K562 (cell line): ENCODE measurements at regions not wholly inside any gene's neighbourhood (a gene's known extent, or its start where the extent isn't known, plus 50 kb on each side); places are given as distances from the start of the nearest gene placed in this dataset.

Source experiments
- ATAC-seq: fragments of 200-7000 bp; cut with Tn5 transposase; 3 replicates; pipeline ENCODE4 v1.9.1; 2020; ENCODE audit warnings: moderate library complexity
- BruUV-seq: library from RNA; stranded (reverse); fragments of 400-500 nt; replicated peaks from 2 replicates; lab custom pipeline; 2021; lab: Mats Ljungman, UMichigan
- CTCF ChIA-PET: fragments of 300-600 bp; formaldehyde crosslinking; extraction: SDS; loops from one replicate; lab custom pipeline; 2021; ENCODE audit warnings: low intra/inter-chr PET ratio; lab: Yijun Ruan, JAX
- POLR2A ChIA-PET: fragments of 300-600, 350-650 bp; sonication (Branson Sonifier 250); formaldehyde crosslinking; extraction: SDS; loops from one replicate; lab custom pipeline; 2021; ENCODE audit warnings: antibody characterized with exemption, inconsistent platforms; lab: Yijun Ruan, JAX
- DNase-seq, 4 experiments: peaks; one replicate each; pipeline versions ENCODE4 v3.0.0 to v3.0.0-alpha.2; 2011 to 2018; ENCODE audit warnings: low spot score in 3 of 4, mixed read lengths in 3 of 4; ENCODE audit errors: extremely low read depth in 1 of 4
- FAIRE-seq: peaks from 2 replicates; lab custom pipeline; 2011; peaks lifted over from hg19 to GRCh38; lab: Jason Lieb, UNC
- H2AFZ ChIP-seq: 2 replicates; pipeline ENCODE4 v1.6.0; 2011; ENCODE audit warnings: low read depth, low read length, control low read depth, inconsistent platforms
- H3K27ac ChIP-seq: fragments of 200-600 bp; 3 replicates; pipeline ENCODE4 v1.8.0; 2011; ENCODE audit warnings: low read depth, mild to moderate bottlenecking, control low read depth, inconsistent platforms, low read length, moderate library complexity, mixed read lengths; ENCODE audit errors: extremely low read depth
- H3K27me3 ChIP-seq, 2 experiments: fragments of 300-600 bp in 1 of 2; 2 replicates in 1 of 2; 3 replicates in 1 of 2; pipeline versions ENCODE4 v1.6.0 to v1.8.0; 2011; ENCODE audit warnings: inconsistent platforms in 2 of 2, low read length in 2 of 2, mild to moderate bottlenecking in 1 of 2, mixed read lengths in 1 of 2, moderate library complexity in 1 of 2; ENCODE audit not compliant: control insufficient read depth in 2 of 2, insufficient read depth in 2 of 2
- H3K36me3 ChIP-seq: fragments of 300-600 bp; 3 replicates; pipeline ENCODE4 v1.8.0; 2011; ENCODE audit warnings: mild to moderate bottlenecking, low read length, inconsistent platforms; ENCODE audit not compliant: control insufficient read depth, insufficient read depth
- H3K4me1 ChIP-seq, 2 experiments: fragments of 200-600 bp in 1 of 2; replicated peaks in 1 of 2; 2 replicates in 1 of 2; 3 replicates in 1 of 2; pipeline versions ENCODE4 v1.5.1 to v1.8.0; 2011; ENCODE audit warnings: inconsistent platforms in 2 of 2, low read length in 2 of 2, mild to moderate bottlenecking in 1 of 2, mixed read lengths in 1 of 2, moderate library complexity in 1 of 2; ENCODE audit not compliant: control insufficient read depth in 2 of 2, insufficient read depth in 2 of 2
- H3K4me2 ChIP-seq: 2 replicates; pipeline ENCODE4 v1.6.1; 2011; ENCODE audit warnings: low read length, control low read depth, inconsistent platforms, mixed read lengths; ENCODE audit not compliant: insufficient read depth
- H3K4me3 ChIP-seq: fragments of 200-600 bp; sonication (generic), shearing (Covaris generic); 2 replicates; pipeline ENCODE4 v1.5.1; 2016; ENCODE audit warnings: control low read depth, inconsistent platforms
- H3K79me2 ChIP-seq: fragments of 200-600 bp; 3 replicates; pipeline ENCODE4 v1.8.0; 2011; ENCODE audit warnings: low read length, inconsistent platforms; ENCODE audit not compliant: control insufficient read depth, insufficient read depth
- H3K9ac ChIP-seq, 2 experiments: 2 replicates each; pipeline versions ENCODE4 v1.6.0 to v1.6.1; 2011; ENCODE audit warnings: low read depth in 2 of 2, low read length in 2 of 2, control low read depth in 1 of 2, inconsistent platforms in 1 of 2, mild to moderate bottlenecking in 1 of 2, mixed read lengths in 1 of 2; ENCODE audit not compliant: insufficient read depth in 1 of 2
- H3K9me1 ChIP-seq: one replicate; pipeline ENCODE4 v1.6.0; 2011; ENCODE audit warnings: inconsistent platforms, mild to moderate bottlenecking, low read length, moderate library complexity; ENCODE audit not compliant: control insufficient read depth, insufficient read depth
- H3K9me3 ChIP-seq: replicated peaks from 2 replicates; pipeline ENCODE4 v1.5.1; 2011; ENCODE audit warnings: low read depth, low read length, inconsistent platforms; ENCODE audit not compliant: control insufficient read depth, insufficient read depth
- H4K20me1 ChIP-seq: replicated peaks from 2 replicates; pipeline ENCODE4 v1.6.1; 2011; ENCODE audit warnings: low read length, inconsistent platforms, mixed read lengths; ENCODE audit not compliant: control insufficient read depth, insufficient read depth
- ARID1B ChIP-seq: fragments of 450-650 bp; IDR thresholded peaks from 2 replicates; pipeline ENCODE4 v1.6.1; 2016; ENCODE audit warnings: antibody characterized with exemption, mild to moderate bottlenecking, inconsistent platforms
- CSDE1 ChIP-seq, 2 experiments: fragments of 450-650 bp; IDR thresholded peaks; 2 replicates each; pipeline ENCODE4 v1.6.1; 2016; ENCODE audit warnings: mild to moderate bottlenecking in 1 of 2
- HNRNPK ChIP-seq: fragments of 200-400 bp; formaldehyde crosslinking; IDR thresholded peaks from one replicate; pipeline ENCODE4 v1.6.1; 2018; ENCODE audit warnings: mild to moderate bottlenecking, low read depth, low read length; ENCODE audit not compliant: poor library complexity, severe bottlenecking
- LARP7 ChIP-seq: fragments of 450-650 bp; IDR thresholded peaks from 2 replicates; pipeline ENCODE4 v1.6.1; 2016
- NFXL1 ChIP-seq: fragments of 450-650 bp; formaldehyde crosslinking; IDR thresholded peaks from 2 replicates; pipeline ENCODE4 v1.4.0; 2021; ENCODE audit warnings: mild to moderate bottlenecking
- RAD21 ChIP-seq, 2 experiments: fragments of 250-450 bp in 1 of 2; fragments of 450-650 bp in 1 of 2; sonication (Bioruptor Pico) in 1 of 2; formaldehyde crosslinking in 1 of 2; IDR thresholded peaks in 1 of 2; conservative IDR thresholded peaks in 1 of 2; 2 replicates each; pipeline versions ENCODE4 v1.4.0 to v1.8.0; 2020 to 2022; ENCODE audit warnings: mild to moderate bottlenecking in 2 of 2, moderate library complexity in 1 of 2
- SMARCA4 ChIP-seq: fragments of 450-650 bp; IDR thresholded peaks from 2 replicates; pipeline ENCODE4 v1.6.1; 2016
- SRF ChIP-seq, 2 experiments: fragments of 250-450, 450-650 bp in 1 of 2; sonication (Bioruptor Pico) in 1 of 2; sonication (generic) in 1 of 2; formaldehyde crosslinking; IDR thresholded peaks; 2 replicates each; pipeline versions ENCODE4 v1.5.0 to v1.5.1; 2020 to 2022; ENCODE audit warnings: mild to moderate bottlenecking in 1 of 2, missing genetic modification reagents in 1 of 2
- ZNF217 ChIP-seq: sonication (generic); formaldehyde crosslinking; IDR thresholded peaks from 2 replicates; pipeline ENCODE4 v1.8.0; 2022; ENCODE audit warnings: mild to moderate bottlenecking, missing genetic modification reagents
- ZNF431 ChIP-seq: sonication (generic); formaldehyde crosslinking; IDR thresholded peaks from 2 replicates; pipeline ENCODE4 v1.8.0; 2022; ENCODE audit warnings: mild to moderate bottlenecking, missing genetic modification reagents
- WGBS: fragments of 100-300 bp; shearing (Covaris generic); methylation state at CpG from one replicate; pipeline ENCODE4 v1.1.6; 2016; ENCODE audit warnings: low coverage, mixed read lengths; ENCODE audit not compliant: insufficient coverage; ENCODE audit errors: missing lambda C conversion rate; 5-methylcytosine and 5-hydroxymethylcytosine counted together
- in situ Hi-C: fragments of 300-500 bp; cut with MboI; formaldehyde crosslinking; loops from 4 replicates; pipeline ENCODE4 v1.15.0; 2018; ENCODE audit warnings: inconsistent platforms, mixed read lengths
- intact Hi-C: fragments of 100-400 bp; cut with micrococcal nuclease; formaldehyde crosslinking; loops from 2 replicates; pipeline ENCODE4 v1.14.2; 2022
- TF ChIP-seq, protein P1 (sequence below), 3 experiments: IDR thresholded peaks in 2 of 3; conservative IDR thresholded peaks in 1 of 3; 2 replicates each; pipeline ENCODE4 v1.5.1; 2011 to 2012; ENCODE audit warnings: low read length in 3 of 3, mild to moderate bottlenecking in 3 of 3, control low read depth in 2 of 3, improper control_type of control experiment in 1 of 3, inconsistent platforms in 1 of 3, low read depth in 1 of 3, mixed read lengths in 1 of 3, moderate library complexity in 1 of 3; ENCODE audit not compliant: insufficient read depth in 2 of 3

GRCh38 chr12:84506282-84506681, 406.3 kb downstream of the SLC6A15 start:
- intact Hi-C loops (no loop called here), in situ Hi-C loops (no loop called here)
- ChIA-PET POLR2A (no interaction called here), CTCF (no interaction called here)
- Histone ChIP-seq H3K9me3 (no peaks in the 10 kb centered on the region), H3K4me2 (no peak overlapping the region), H3K9ac (no peak overlapping the region), H3K9me1 (no peaks in the 10 kb centered on the region), H2AFZ (no peak overlapping the region), H3K36me3 (no peaks in the 10 kb centered on the region), H3K27ac (no peak overlapping the region), H3K4me3 (no peak overlapping the region), H3K4me1 (no peaks in the 10 kb centered on the region), H3K79me2 (no peaks in the 10 kb centered on the region), H3K27me3 (no peaks in the 10 kb centered on the region), H4K20me1 (no peaks in the 10 kb centered on the region)
- no TSS peak for BruUV-seq
- FAIRE-seq: no peak
- no peak for ATAC-seq
- 5% methylated on average over 5 of the region's 5 CpGs for WGBS
- DNase-seq: no peak
- TF ChIP-seq SMARCA4: no peak
- no peak for TF ChIP-seq ZNF217 (CRISPR knock-in tag)
- TF ChIP-seq CSDE1 (IDR thresholded peaks at IDR 0.05): no peak

GRCh38 chr12:84502907-84503787, 409.5 kb downstream of the SLC6A15 start:
- in situ Hi-C loops (no loop called here), intact Hi-C loops (loop anchor here (2.0 kb wide), 1 partner anchor 1818 kb away; no protein-coding TSS in a partner anchor)
- H3K27me3 ChIP-seq: no peaks in the 10 kb centered on the region
- 3% methylated on average over 4 of the region's 4 CpGs for WGBS
- ChIA-PET CTCF (no interaction called here), POLR2A (interaction anchor here (0.6 kb wide), 1 partner anchor 37 kb away, joined by 3 read pairs; no protein-coding TSS in a partner anchor)
- H3K9me3 ChIP-seq: no peaks in the 10 kb centered on the region
- H3K4me1 ChIP-seq: no peaks in the 10 kb centered on the region
- ATAC-seq: no peak
- H3K4me2 ChIP-seq: no peak overlapping the region
- H3K9me1 ChIP-seq: no peaks in the 10 kb centered on the region
- H3K27ac ChIP-seq: no peak overlapping the region
- H3K9ac ChIP-seq: no peak overlapping the region
- no peaks in the 10 kb centered on the region for H4K20me1 ChIP-seq
- H3K36me3 ChIP-seq: no peaks in the 10 kb centered on the region
- no peak overlapping the region for H2AFZ ChIP-seq
- FAIRE-seq: no peak
- peak; percentile 8 to 16 (median 9) for DNase-seq
- peak; percentile 48 to 53 for TF ChIP-seq RAD21 (CRISPR knock-in tag; conservative IDR thresholded peaks at IDR 0.05 in 1 of 2, IDR thresholded peaks at IDR 0.05 in 1 of 2)
- no peak for TF ChIP-seq LARP7
- TF ChIP-seq, protein P1, sequence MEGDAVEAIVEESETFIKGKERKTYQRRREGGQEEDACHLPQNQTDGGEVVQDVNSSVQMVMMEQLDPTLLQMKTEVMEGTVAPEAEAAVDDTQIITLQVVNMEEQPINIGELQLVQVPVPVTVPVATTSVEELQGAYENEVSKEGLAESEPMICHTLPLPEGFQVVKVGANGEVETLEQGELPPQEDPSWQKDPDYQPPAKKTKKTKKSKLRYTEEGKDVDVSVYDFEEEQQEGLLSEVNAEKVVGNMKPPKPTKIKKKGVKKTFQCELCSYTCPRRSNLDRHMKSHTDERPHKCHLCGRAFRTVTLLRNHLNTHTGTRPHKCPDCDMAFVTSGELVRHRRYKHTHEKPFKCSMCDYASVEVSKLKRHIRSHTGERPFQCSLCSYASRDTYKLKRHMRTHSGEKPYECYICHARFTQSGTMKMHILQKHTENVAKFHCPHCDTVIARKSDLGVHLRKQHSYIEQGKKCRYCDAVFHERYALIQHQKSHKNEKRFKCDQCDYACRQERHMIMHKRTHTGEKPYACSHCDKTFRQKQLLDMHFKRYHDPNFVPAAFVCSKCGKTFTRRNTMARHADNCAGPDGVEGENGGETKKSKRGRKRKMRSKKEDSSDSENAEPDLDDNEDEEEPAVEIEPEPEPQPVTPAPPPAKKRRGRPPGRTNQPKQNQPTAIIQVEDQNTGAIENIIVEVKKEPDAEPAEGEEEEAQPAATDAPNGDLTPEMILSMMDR (IDR thresholded peaks at IDR 0.05 in 2 of 3, conservative IDR thresholded peaks at IDR 0.05 in 1 of 3; ENCODE audit: insufficient read depth in 2 of 3, low read depth in 1 of 3, low read length in 3 of 3): peak in 2 of 3 experiments; percentile 19 to 24; a peak in 2 of 6 replicates
- no peak for TF ChIP-seq HNRNPK
- TF ChIP-seq ZNF431 (CRISPR knock-in tag): no peak
- no peak for TF ChIP-seq SRF (CRISPR knock-in tag; IDR thresholded peaks at IDR 0.05)
- no peak for TF ChIP-seq ARID1B
- TF ChIP-seq NFXL1: no peak
- no peak for TF ChIP-seq CSDE1 (IDR thresholded peaks at IDR 0.05)
- TF ChIP-seq, all 486 proteins: peak for 2
- Histone ChIP-seq H3K79me2 (no peaks in the 10 kb centered on the region), H3K4me3 (no peak overlapping the region)
- no TSS peak for BruUV-seq
